GM12878 (cell line): ENCODE measurements at regions not wholly inside any gene's neighbourhood (a gene's known extent, or its start where the extent isn't known, plus 50 kb on each side); places are given as distances from the start of the nearest gene placed in this dataset.

ENCODE experiments used
- FOS ChIP-seq: IDR thresholded peaks from 3 replicates; pipeline ENCODE4 v1.6.1; 2011; ENCODE audit warnings: borderline replicate concordance; ENCODE audit not compliant: insufficient read length; ENCODE audit errors: extremely low read depth
- GABPA ChIP-seq: IDR thresholded peaks from 2 replicates; pipeline ENCODE4 v1.6.1; 2014; ENCODE audit warnings: antibody characterized with exemption, low read depth, mild to moderate bottlenecking, inconsistent platforms
- HDGF ChIP-seq: fragments of 450-650 bp; IDR thresholded peaks from 2 replicates; pipeline ENCODE4 v1.6.1; 2016; ENCODE audit warnings: antibody characterized with exemption
- IKZF1 ChIP-seq: fragments of 450-650 bp; conservative IDR thresholded peaks from 2 replicates; pipeline ENCODE4 v1.6.1; 2017; ENCODE audit warnings: antibody characterized with exemption, mild to moderate bottlenecking
- JUND ChIP-seq: IDR thresholded peaks from 2 replicates; pipeline ENCODE4 v1.6.1; 2012; ENCODE audit warnings: low read depth, mild to moderate bottlenecking, low read length, improper control_type of control experiment, moderate library complexity
- KAT2A ChIP-seq: conservative IDR thresholded peaks from 2 replicates; pipeline ENCODE4 v1.6.1; 2011; ENCODE audit warnings: low read depth, low read length; ENCODE audit not compliant: control insufficient read depth
- MAX ChIP-seq: IDR thresholded peaks from 2 replicates; pipeline ENCODE4 v1.6.1; 2012; ENCODE audit warnings: low read depth, low read length, improper control_type of control experiment
- MEF2B ChIP-seq: fragments of 450-650 bp; IDR thresholded peaks from 2 replicates; pipeline ENCODE4 v1.6.1; 2018; ENCODE audit warnings: mild to moderate bottlenecking, moderate library complexity; ENCODE audit not compliant: partially characterized antibody, poor library complexity, severe bottlenecking
- MYC ChIP-seq: IDR thresholded peaks from 2 replicates; pipeline ENCODE4 v1.6.1; 2011; ENCODE audit warnings: mild to moderate bottlenecking, low read length, moderate library complexity, inconsistent platforms; ENCODE audit not compliant: insufficient read depth, insufficient replicate concordance, insufficient read length, severe bottlenecking
- NFXL1 ChIP-seq: fragments of 450-650 bp; IDR thresholded peaks from 2 replicates; pipeline ENCODE4 v1.6.1; 2017; ENCODE audit warnings: antibody characterized with exemption, mild to moderate bottlenecking, borderline replicate concordance
- PKNOX1 ChIP-seq: fragments of 450-650 bp; IDR thresholded peaks from 2 replicates; pipeline ENCODE4 v1.6.1; 2016; ENCODE audit warnings: mild to moderate bottlenecking
- SP1 ChIP-seq: IDR thresholded peaks from one replicate; pipeline ENCODE4 v1.6.1; 2011; ENCODE audit warnings: low read depth, low read length
- SRF ChIP-seq, 2 experiments: IDR thresholded peaks; 2 replicates each; pipeline ENCODE4 v1.6.1; 2011; ENCODE audit warnings: low read depth in 2 of 2, low read length in 2 of 2, mild to moderate bottlenecking in 1 of 2, moderate library complexity in 1 of 2
- SUPT20H ChIP-seq: IDR thresholded peaks from 2 replicates; pipeline ENCODE4 v1.6.1; 2011; ENCODE audit warnings: low read depth, mild to moderate bottlenecking, low read length, moderate library complexity, borderline replicate concordance; ENCODE audit not compliant: control insufficient read depth
- ZBTB33 ChIP-seq: fragments of 450-650 bp; IDR thresholded peaks from 2 replicates; pipeline ENCODE4 v1.6.1; 2017; ENCODE audit warnings: mild to moderate bottlenecking

- TF ChIP-seq MAX, result no peak
- no peak for TF ChIP-seq PKNOX1
- TF ChIP-seq KAT2A, result no peak
- no peak for TF ChIP-seq FOS
- TF ChIP-seq MEF2B, result no peak
- no peak for TF ChIP-seq MYC
- TF ChIP-seq GABPA, result no peak
- TF ChIP-seq ZBTB33, result no peak
- no peak for TF ChIP-seq SUPT20H
- TF ChIP-seq SP1, result no peak
- no peak for TF ChIP-seq SRF (IDR thresholded peaks at IDR 0.05; ENCODE audit: low read depth in 2 of 2, low read length in 2 of 2)
- no peak for TF ChIP-seq HDGF
- no peak for TF ChIP-seq IKZF1
- no peak for TF ChIP-seq JUND
- TF ChIP-seq NFXL1, result no peak
- TF ChIP-seq, all 136 proteins: peak for 0
These were observed 88.2 kb upstream of the LINC01488 start (continued) for GRCh38 chr11:69393178-69393832.
